ACC112 (cell line): ENCODE measurements at regions not wholly inside any gene's neighbourhood (a gene's known extent, or its start where the extent isn't known, plus 50 kb on each side); places are given as distances from the start of the nearest gene placed in this dataset.

Experiments used
- H2AFZ ChIP-seq: fragments of 200-600 bp; sonication (generic); one replicate; pipeline ENCODE4 v1.6.0; 2017; ENCODE audit warnings: antibody characterized with exemption, low read length; ENCODE audit not compliant: unreplicated experiment
- H3K27ac ChIP-seq: fragments of 200-600 bp; sonication (generic); 2 replicates; pipeline ENCODE4 v1.5.1; 2014; ENCODE audit warnings: low read depth, mild to moderate bottlenecking, antibody characterized with exemption, low read length, moderate library complexity
- H3K27me3 ChIP-seq: fragments of 200-600 bp; sonication (generic); 2 replicates; pipeline ENCODE4 v1.6.1; 2014; ENCODE audit warnings: mild to moderate bottlenecking, antibody characterized with exemption, low read length, moderate library complexity, mixed read lengths; ENCODE audit not compliant: insufficient read depth
- H3K36me3 ChIP-seq: fragments of 200-600 bp; sonication (generic); 2 replicates; pipeline ENCODE4 v1.6.1; 2016; ENCODE audit warnings: mild to moderate bottlenecking, antibody characterized with exemption, low read length, moderate library complexity, mixed read lengths; ENCODE audit not compliant: insufficient read depth
- H3K4me1 ChIP-seq: fragments of 200-600 bp; sonication (generic); one replicate; pipeline ENCODE4 v1.6.1; 2016; ENCODE audit warnings: low read length, mixed read lengths; ENCODE audit not compliant: insufficient read depth, unreplicated experiment, control insufficient read depth
- H3K4me3 ChIP-seq: fragments of 200-600 bp; sonication (generic); 2 replicates; pipeline ENCODE4 v1.5.1; 2014; ENCODE audit warnings: mild to moderate bottlenecking, low read depth, low read length
- H3K79me2 ChIP-seq: fragments of 200-600 bp; sonication (generic); one replicate; pipeline ENCODE4 v1.6.0; 2016; ENCODE audit warnings: low read length; ENCODE audit not compliant: control insufficient read depth, unreplicated experiment, insufficient read depth

DNA sequence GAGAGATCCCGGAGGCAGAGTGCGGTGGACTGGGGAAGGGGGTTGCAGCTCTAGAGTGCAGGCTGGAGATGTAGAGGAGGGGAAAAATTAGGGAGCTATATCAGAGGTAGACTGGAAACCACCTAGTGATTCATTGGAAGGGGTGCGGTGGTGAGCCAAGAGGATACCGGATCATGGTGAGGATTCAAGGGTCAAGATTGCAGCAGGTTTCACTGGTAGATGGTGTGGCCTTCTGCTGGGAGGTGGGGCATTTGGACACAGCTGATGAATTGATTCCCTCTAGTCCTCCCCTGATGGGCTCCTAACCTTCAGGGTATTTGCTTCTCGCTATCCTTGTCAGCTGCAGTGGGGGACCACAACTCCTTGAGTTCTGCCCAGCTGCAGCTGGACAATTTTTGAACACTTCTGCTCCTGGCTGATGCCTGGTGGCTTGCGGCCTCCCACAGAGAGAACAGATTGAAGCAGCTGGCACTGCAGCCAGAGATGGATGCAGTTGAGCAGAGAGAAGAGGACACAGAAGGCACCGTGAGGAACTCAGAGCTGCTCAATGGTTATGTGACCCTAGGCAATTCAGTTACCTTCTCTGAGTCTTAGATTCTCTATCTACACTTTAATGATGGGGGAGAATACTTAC, 134.4 kb upstream of the ABCA1 start:
- no peak overlapping the region for H2AFZ ChIP-seq
- no peaks in the 10 kb centered on the region for H3K27me3 ChIP-seq
- no peak overlapping the region for H3K4me3 ChIP-seq
- no peak overlapping the region for H3K27ac ChIP-seq
- H3K36me3 ChIP-seq = no peaks in the 10 kb centered on the region
- H3K79me2 ChIP-seq = no peaks in the 10 kb centered on the region
- H3K4me1 ChIP-seq = peaks cover 23% of the 10 kb centered on the region

DNA sequence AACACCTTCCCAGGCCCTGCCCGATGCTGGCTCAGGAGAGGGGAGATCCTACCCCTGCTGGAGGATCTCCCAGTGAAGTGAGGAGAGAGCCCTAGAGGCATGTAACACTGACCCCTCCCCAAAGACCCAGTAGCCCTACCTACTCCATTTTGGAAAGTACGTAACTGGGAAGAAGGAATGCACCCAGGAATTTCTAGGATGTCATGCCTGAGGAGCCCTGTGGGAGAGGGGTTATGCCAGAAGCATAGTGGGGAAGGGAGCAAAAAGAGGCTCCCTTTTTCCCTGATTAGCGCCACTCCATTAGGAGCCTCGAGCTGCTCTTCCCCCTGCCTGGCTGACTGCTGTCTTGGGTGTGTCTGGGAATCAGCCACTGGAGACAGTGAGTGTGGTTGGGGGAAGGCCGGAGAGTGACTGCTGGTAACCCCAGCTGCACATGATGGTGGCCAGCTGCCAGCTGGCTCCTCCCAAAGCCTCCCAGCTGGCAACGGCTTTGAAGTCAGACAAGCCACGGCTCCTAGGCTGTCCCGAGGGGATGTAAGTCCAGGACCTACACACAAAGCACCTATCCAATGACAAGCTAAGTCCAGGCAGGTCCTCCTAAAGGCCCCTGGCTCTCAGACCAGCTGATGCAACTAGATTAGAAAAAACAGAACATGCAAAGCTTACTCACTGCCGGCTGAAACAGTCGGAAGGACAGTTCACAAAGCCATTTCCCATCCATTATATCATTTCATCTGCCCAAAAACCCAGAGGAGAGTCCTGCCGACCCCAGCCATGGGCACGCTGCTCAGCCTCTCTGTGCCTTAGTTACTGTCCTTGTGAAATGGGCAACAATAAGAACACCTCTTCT, 136.5 kb upstream of the ABCA1 start:
- no peaks in the 10 kb centered on the region for H3K27me3 ChIP-seq
- no peaks in the 10 kb centered on the region for H3K79me2 ChIP-seq
- H3K36me3 ChIP-seq = peaks cover 3% of the 10 kb centered on the region; the same call in 1 of the 2 replicates
- peak overlapping the region; percentile 94 for H3K27ac ChIP-seq
- H2AFZ ChIP-seq = peak overlapping the region; percentile 97
- peaks cover 24% of the 10 kb centered on the region for H3K4me1 ChIP-seq
- peak overlapping the region; percentile 44; the same call in 1 of the 2 replicates for H3K4me3 ChIP-seq

DNA sequence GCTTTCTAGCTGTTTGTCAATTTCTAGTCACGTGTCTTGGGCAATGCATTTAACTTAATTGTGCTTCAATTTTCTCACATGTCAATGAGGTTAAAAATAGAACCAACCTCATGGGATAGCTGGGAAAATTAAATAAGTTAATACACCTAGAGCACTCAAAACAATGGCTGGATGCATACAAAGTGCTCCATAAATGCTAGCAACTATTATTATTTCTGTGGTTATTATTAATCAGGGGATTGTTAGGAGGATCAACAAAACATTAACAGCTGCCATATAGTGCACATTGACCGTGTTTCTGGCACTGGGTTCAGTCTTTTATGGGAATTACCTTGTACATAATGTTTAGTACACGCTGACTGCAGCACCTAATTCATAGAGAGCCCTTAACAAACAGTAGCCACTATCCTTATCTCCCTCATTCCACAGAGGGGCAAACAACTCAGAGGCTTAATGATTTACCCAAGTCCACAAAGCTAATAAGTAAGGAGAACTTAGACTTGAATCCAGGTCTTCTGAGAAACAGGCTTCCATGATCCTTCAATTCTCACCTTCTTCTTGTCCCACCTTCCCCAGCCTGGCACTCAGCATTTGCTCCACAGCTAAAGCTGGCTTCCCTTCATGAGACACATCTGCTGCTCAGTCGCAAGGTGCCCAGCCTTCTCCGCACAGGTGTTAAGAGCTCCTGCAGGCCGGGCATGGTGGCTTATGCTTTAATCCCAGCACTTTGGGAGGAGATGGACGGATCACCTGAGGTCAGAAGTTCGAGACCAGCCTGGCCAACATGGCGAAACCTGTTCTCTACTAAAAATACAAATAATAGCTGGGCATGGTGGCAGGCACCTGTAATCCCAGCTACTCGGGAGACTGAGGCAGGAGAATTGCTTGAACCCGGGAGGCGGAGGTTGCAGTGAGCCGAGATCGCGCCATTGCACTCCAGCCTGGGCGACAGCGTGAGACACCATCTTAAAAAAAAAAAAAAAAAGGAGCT, 137.4 kb upstream of the ABCA1 start:
- H3K4me3 ChIP-seq = 0 out of 2 replicates have a peak overlapping the region, but pooled peaks have one; percentile 13
- peak overlapping the region; percentile 94 for H3K27ac ChIP-seq
- peak overlapping the region; percentile 17 for H2AFZ ChIP-seq
- no peaks in the 10 kb centered on the region for H3K79me2 ChIP-seq
- H3K4me1 ChIP-seq = peaks cover 33% of the 10 kb centered on the region
- H3K36me3 ChIP-seq = peaks cover 3% of the 10 kb centered on the region; the same call in 1 of the 2 replicates
- H3K27me3 ChIP-seq = no peaks in the 10 kb centered on the region

DNA sequence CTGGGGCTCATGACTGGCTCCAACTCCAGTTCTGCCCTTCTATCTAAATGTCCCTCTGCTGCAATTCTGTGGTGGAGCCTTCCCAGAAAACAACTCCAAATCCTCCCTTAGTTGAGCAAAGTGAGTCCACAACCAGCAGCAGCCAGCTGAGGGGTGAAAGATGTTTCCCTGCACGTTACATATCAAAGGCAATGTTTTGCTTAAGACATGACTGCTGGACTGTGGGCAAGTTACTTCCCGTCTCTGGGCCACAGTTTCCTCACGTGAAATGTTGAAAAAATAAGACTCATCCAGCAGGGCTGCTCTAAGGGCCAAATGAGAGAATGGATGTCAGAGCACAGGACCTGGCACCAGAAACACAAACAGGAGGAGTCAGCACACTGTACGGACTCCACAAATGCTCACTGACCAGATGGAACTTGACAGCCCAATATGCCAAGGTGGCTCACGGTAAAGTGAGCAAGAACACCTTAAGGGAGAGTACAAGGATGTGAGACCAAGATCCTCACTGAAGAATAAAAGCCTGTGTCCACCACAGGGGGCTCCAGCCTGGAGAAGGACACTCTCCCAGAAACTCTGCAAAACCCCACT, 138.4 kb upstream of the ABCA1 start:
- Histone ChIP-seq H3K27ac (no peak overlapping the region), H3K36me3 (peaks cover 3% of the 10 kb centered on the region; the same call in 1 of the 2 replicates), H3K79me2 (no peaks in the 10 kb centered on the region), H3K27me3 (no peaks in the 10 kb centered on the region), H3K4me3 (no peak overlapping the region), H3K4me1 (peaks cover 42% of the 10 kb centered on the region), H2AFZ (no peak overlapping the region)

DNA sequence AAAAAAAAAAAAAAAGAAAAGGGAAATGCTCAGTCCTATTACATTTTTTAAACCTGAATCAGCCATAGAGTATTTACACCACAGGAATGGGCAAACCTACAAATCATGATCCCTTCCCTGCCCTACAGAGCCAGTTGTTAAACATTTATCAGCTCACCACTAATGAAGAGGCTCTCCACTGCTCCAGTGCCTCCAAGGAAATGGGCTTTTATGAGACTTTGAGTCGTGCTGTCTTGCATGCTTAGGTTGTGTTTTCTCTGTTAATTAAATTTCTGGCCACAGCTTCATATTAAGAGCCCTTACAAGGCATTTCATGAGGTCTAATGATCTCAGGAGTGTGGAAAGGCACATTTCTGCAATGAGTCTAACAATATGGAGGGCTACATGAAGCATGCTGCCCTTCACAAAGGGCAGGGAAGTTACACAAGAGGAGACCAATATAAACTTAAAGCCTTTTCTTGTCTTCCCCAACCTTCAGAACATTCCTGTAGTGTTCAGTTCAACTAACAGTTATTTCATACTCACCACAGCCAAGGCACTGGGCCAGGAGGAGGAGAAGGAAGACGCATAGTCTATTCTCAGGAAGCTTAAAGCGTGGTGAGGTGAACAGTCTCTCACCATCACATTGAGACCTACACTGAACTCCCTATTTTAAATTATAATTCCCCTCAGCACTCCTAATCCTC, 140.1 kb upstream of the ABCA1 start:
- Histone ChIP-seq H3K4me1 (peaks cover 57% of the 10 kb centered on the region), H2AFZ (no peak overlapping the region), H3K79me2 (no peaks in the 10 kb centered on the region), H3K27ac (peak overlapping the region; percentile 23; the same call in 1 of the 2 replicates), H3K27me3 (no peaks in the 10 kb centered on the region), H3K4me3 (no peak overlapping the region), H3K36me3 (peaks cover 3% of the 10 kb centered on the region; the same call in 1 of the 2 replicates)

DNA sequence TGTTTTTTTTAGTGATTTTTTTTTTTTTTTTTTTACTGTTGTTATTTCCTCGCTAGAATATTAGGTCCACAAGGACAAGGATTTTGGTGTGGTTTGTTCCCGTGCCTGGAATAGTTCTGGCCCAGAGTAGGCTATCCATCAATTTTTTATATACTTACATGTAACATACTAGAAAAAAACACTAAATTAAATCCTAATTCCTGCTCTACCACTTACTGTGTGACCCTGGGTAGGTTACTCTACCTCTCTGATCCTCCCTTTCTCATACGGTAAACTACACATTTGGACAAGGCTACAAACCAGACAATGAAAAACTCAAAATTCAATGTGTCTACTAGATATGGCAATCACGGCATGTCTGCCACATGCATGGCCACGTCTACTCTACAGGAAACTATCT, 141.3 kb upstream of the ABCA1 start:
- peaks cover 3% of the 10 kb centered on the region; the same call in 1 of the 2 replicates for H3K36me3 ChIP-seq
- peaks cover 52% of the 10 kb centered on the region for H3K4me1 ChIP-seq
- no peak overlapping the region for H3K27ac ChIP-seq
- no peak overlapping the region for H3K4me3 ChIP-seq
- H3K79me2 ChIP-seq = no peaks in the 10 kb centered on the region
- no peaks in the 10 kb centered on the region for H3K27me3 ChIP-seq
- H2AFZ ChIP-seq = no peak overlapping the region

DNA sequence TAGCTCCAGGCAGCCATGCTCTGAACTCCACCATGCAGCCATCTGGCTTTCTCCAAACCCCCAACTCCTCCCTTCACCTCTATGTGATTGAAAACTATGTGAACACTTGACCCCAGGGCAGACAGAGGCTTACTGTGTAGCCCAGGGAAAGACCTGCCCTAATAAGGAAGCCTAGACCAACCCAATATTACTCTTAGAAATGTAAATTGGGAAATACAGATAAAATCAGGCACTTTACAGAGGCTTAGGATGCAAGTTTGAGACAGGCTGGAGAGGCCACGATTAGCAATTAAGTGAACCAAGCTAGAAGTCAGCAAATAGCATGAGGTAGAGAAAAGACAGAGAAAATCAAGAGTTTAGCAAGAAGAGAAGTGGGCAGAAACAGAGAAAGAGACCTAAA, 141.7 kb upstream of the ABCA1 start:
- H3K27ac ChIP-seq = peak overlapping the region; percentile 92
- no peaks in the 10 kb centered on the region for H3K79me2 ChIP-seq
- peak overlapping the region; percentile 51 for H2AFZ ChIP-seq
- no peaks in the 10 kb centered on the region for H3K27me3 ChIP-seq
- H3K4me3 ChIP-seq = no peak overlapping the region
- peaks cover 3% of the 10 kb centered on the region; the same call in 1 of the 2 replicates for H3K36me3 ChIP-seq
- H3K4me1 ChIP-seq = peaks cover 47% of the 10 kb centered on the region

DNA sequence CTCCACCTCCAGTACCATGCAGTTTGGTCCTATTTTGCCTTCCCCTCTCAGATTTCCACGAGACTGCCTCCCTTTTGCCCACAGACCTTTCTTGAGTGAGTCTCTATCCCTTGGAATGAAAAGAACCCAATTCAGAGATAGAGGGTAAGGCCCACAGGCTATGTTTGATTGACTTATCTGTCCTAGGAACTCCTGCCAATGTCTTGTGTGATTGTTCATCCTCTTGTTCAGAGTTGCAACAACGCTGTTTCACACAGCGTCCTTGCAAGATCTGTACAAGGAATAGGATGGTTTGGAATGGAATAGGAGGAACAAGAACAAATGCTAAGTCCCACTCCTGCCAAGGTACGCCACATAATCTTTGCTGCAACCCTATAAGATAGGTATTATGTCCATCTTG, 142.2 kb upstream of the ABCA1 start:
- no peaks in the 10 kb centered on the region for H3K27me3 ChIP-seq
- H3K4me1 ChIP-seq = peaks cover 43% of the 10 kb centered on the region
- H3K79me2 ChIP-seq = no peaks in the 10 kb centered on the region
- H3K27ac ChIP-seq = peak overlapping the region; percentile 92
- H2AFZ ChIP-seq = peak overlapping the region; percentile 51
- no peak overlapping the region for H3K4me3 ChIP-seq
- H3K36me3 ChIP-seq = peaks cover 3% of the 10 kb centered on the region; the same call in 1 of the 2 replicates

DNA sequence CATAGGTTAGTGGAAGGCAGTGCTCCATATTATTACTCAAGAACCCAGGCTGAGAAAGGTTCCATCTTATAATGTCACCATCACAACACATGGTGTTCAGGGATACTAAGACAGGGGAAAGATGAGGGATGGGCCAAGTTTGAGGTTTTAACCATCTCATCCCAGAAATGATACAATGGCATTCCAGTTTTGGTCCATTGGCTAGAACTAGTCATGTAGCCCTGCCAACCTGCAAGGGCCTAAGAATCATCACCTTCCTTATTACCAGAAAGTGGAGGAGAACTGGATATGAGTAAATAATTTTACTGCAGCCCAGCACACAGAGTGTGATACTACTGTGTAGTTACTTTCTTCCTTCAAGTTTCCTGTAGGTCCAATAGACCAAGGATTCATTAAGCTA, 144.5 kb upstream of the ABCA1 start:
- no peaks in the 10 kb centered on the region for H3K27me3 ChIP-seq
- peaks cover 3% of the 10 kb centered on the region; the same call in 1 of the 2 replicates for H3K36me3 ChIP-seq
- H3K4me3 ChIP-seq = no peak overlapping the region
- H3K79me2 ChIP-seq = no peaks in the 10 kb centered on the region
- H3K4me1 ChIP-seq = peaks cover 39% of the 10 kb centered on the region
- H3K27ac ChIP-seq = peak overlapping the region; percentile 65
- peak overlapping the region; percentile 5 for H2AFZ ChIP-seq
